DMS153 treated with DMSO at 0.1 percent for 48 hours (cell line): ENCODE measurements at regions not wholly inside any gene's neighbourhood (a gene's known extent, or its start where the extent isn't known, plus 50 kb on each side); places are given as distances from the start of the nearest gene placed in this dataset.
"Not testable (repeated sequence)": the region's sequence is repeated elsewhere in the genome, so short reads cannot be mapped to it uniquely, and the experiment has no call there.

ENCODE experiments used
- DNase-seq: peaks from one replicate; lab custom pipeline; 2025; ENCODE audit not compliant: unreplicated experiment; lab: John Stamatoyannopoulos, UW

GRCh38 chr1:209198961-209199750, 384.4 kb upstream of the CAMK1G start:
- DNase-seq: no peak

GRCh38 chr1:209199822-209200221, 383.7 kb upstream of the CAMK1G start:
- no peak for DNase-seq

GRCh38 chr1:209202321-209202720, 381.2 kb upstream of the CAMK1G start:
- not testable (repeated sequence) for DNase-seq

- DNase-seq: peak; percentile 65
These were observed 380.5 kb upstream of the CAMK1G start for GRCh38 chr1:209202830-209203532.

GRCh38 chr1:209203533-209203895, 380.0 kb upstream of the CAMK1G start:
- DNase-seq: no peak

GRCh38 chr1:209205039-209205438, 378.5 kb upstream of the CAMK1G start:
- no peak for DNase-seq

- DNase-seq: peak; percentile 52
These were observed 376.3 kb upstream of the CAMK1G start for GRCh38 chr1:209207126-209207700.

- DNase-seq: peak; percentile 88
These were observed 375.7 kb upstream of the CAMK1G start for GRCh38 chr1:209207701-209208286.

- DNase-seq: no peak
These were observed 374.9 kb upstream of the CAMK1G start for GRCh38 chr1:209208648-209209047.

GRCh38 chr1:209213989-209214388, 369.5 kb upstream of the CAMK1G start:
- DNase-seq: no peak

GRCh38 chr1:209215826-209216225, 367.7 kb upstream of the CAMK1G start:
- DNase-seq: no peak

GRCh38 chr1:209218113-209218512, 365.4 kb upstream of the CAMK1G start:
- DNase-seq: no peak

- DNase-seq: no peak
These were observed 364.5 kb upstream of the CAMK1G start for GRCh38 chr1:209218981-209219380.

- DNase-seq: no peak
These were observed 363.6 kb upstream of the CAMK1G start for GRCh38 chr1:209219791-209220524.

- DNase-seq: no peak
These were observed 360.7 kb upstream of the CAMK1G start for GRCh38 chr1:209222826-209223225.

GRCh38 chr1:209223791-209224190, 359.7 kb upstream of the CAMK1G start:
- no peak for DNase-seq

- DNase-seq: no peak
These were observed 358.6 kb upstream of the CAMK1G start for GRCh38 chr1:209224886-209225285.

- no peak for DNase-seq
These were observed 356.3 kb upstream of the CAMK1G start for GRCh38 chr1:209227171-209227570.

GRCh38 chr1:209227941-209228340, 355.6 kb upstream of the CAMK1G start:
- no peak for DNase-seq

GRCh38 chr1:209229494-209230061, 353.9 kb upstream of the CAMK1G start:
- DNase-seq: no peak

- no peak for DNase-seq
These were observed 353.2 kb upstream of the CAMK1G start for GRCh38 chr1:209230314-209230713.
